Activated effector memory CD4-positive, alpha-beta T cell treated with anti-CD3 and anti-CD28 coated beads, Interleukin-2, amount 50 U/mL, for 16 hours (primary cell): ENCODE measurements at regions not wholly inside any gene's neighbourhood (a gene's known extent, or its start where the extent isn't known, plus 50 kb on each side); places are given as distances from the start of the nearest gene placed in this dataset.

Source experiments
- DNase-seq: peaks from one replicate; pipeline ENCODE4 v3.0.0-alpha.2; 2020

DNA sequence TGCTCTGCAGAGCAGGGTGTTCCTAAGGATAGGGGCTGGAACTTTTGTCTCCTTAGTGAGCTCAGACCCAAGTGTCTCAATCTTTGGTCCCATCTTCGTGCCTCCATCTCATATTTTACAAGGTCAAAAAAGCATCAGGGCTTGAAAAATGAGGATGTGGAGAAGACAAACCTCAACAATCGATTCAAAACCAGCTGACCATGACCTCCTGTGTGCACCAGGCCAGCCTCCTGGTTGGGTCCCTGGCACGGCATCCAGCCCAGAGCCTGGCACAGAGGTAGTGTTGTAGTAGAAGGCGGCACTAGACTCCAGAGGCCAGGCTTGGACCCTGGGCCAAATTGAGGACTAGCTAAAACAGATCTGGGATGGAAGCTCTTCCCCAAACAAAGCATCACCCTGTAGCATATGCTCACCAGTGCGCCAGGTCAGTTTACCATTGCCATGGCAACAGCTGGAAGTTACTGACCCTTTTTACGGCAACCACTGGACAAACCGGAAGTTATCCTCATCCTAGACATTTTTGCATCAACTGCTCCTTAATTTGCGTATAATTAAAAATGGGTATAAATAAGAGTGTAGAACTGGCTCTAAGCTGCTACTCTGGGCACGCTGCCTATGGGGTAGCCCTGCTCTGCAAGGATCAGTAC lies 69.3 kb upstream of the BLCAP start:
- DNase-seq = no peak

DNA sequence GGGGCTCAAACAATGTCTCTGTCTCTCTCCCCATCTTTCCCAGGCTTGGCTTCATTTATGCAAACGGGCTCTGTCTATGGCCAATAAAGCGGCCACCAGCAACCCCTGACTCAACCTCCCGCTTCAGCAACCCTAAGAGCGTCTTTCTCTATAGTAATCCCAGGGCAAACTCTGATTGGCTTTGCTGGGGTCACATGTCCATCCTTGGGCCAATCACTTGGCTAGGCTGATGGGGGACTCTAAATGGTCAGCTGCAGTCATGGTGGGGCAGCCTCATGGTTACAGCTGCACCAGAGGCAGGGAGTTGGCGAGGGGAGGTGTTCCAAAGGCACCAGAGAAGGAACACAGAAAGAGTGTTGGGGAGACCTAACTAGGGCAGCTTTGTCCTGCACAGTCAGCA lies 68.5 kb upstream of the BLCAP start:
- DNase-seq = no peak

DNA sequence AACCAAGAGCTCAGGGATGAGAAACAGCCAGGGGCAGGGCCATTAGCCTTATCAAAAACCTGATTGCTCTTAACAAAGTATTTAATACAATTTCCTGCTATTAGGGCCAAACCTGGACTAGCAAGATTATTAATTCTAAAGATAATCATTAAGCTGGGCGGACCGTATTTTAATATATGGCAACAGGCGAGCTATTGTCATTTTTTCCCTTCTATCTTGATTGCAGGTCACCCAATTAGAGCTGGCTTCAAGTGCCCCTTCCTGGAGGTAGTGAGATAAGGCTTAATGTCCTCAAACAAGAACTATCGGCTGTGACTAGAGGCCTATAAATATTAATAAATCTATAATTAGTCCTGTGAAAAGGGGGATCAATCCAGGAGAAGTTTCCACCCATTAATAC lies 66.0 kb upstream of the BLCAP start:
- no peak for DNase-seq

DNA sequence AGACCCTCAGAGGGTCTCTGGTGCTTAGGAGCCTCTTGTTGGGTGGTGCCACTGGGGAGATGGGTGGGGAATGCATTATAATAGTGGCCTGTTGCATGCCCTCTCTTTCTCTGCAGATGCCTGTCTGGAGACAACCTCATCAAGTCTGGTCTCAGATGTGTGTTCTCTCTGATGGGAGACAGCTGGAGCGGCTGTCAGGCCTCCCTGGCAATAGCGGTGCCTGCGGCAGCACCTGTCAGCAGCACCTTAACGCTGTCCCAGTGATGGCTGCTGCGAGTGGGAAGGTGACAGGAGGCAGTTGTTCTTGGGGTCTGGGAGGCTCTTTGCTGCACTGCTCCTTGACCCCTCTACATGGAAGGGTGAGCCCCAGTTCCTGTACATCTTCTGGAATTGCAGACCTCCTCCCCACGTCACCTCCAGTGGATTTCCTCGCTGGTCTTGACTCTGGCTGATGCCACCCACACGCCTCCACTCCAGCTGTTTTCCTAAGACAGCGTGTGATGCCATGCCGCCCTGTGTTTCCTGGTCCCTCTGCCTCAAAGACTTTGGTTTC lies 63.3 kb upstream of the BLCAP start:
- DNase-seq = no peak

DNA sequence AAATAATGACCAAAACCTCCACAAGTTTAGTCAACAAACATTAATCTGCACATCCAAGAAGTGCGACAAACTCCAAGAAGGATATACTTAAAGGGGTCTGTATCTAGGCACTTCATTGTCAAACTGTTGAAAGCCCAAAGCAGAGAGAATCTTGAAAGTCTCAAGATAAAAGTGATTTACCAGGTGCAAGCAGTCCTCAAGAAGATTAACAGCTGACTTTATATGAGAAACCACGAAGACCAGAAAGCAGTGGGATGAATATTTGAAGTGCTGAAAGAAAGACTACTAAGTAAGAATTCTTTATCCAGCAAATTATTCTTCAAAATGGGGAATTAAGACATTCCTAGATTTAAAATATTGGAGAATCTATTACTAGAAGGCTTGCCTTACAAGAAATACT lies 58.4 kb upstream of the BLCAP start:
- no peak for DNase-seq

DNA sequence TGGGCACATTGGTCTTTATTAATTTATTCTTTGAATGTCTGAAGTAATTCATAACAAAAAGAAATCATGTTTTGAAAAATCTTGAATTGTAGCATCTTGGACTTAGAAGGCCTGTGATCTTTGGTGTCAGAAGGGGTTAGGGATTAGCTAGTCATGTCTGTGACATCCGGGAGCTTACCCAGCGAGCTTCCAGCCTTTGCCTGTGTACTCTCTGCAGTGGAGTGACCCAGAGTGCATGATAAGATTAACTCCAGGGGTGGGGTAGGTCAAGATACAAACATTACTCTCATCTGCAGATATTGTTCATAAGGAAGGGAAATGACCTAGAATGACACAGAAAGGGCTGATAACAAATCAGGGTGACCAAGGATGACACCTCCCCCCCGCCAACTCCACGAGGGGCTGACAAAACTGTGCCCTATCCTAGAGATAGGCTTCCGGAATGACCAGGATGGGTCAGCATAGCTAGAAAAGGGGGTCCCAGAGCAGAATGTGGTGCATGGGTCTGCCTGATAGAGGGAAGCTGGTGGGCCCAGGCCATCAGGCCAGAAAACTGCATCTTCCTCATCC lies 56.6 kb upstream of the BLCAP start:
- DNase-seq = no peak

DNA sequence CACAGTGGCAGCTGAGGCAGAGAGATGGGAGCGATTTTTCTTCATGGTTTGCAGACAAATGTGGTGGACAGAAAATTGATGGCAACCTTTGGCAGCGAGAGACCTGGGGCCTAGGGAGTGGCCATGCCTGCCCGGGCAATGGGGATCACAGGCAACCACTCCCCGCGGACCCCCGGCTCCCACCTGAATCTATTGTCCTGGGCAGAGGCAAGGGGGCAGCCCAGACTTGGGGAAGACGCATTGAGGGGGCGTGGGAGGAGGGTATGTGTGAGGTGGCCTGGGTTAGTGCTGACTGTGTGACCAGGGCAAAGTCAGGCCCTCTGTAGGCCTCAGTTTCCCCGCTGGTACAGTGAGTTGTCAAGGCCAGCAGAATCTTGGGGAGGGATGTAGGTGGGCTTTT lies 53.6 kb upstream of the BLCAP start:
- DNase-seq = no peak

DNA sequence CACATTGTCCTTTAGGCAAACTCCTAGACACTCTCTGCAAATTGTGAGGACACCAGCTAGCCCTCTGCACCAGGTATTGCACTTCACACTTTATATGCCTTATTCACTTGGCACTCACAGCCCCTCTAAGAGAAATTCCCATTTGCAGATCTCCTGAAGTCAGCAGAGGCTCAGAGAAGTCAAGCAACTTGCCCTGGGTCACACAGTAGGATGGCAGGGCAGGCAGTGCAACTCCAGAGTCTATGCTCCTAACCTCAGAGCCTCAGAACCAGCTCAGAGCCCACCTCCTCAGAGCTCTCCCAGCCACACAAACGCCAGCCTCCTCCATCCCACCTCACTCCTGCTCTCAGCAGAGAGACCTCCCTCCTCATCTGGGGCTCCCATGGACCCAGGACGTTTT lies 52.4 kb upstream of the BLCAP start:
- DNase-seq = no peak

DNA sequence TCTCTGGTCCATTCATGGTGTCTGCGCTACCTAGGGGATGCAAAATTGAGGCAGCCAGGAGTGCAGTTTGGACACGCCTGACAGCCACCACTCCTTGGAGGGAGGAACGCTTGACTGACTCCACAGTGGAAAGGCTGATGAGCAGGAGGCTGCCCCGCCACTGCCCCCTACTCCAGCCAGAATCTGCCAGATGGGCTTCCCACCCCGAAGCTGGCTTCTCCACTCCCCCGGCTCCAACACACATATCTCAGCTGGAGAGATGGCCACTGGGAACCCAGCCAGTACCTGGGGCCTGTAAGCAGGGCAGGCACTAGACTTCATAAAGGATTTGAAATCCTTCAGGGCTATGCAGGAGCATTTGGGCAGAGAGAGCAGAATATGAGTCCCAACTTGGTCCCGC lies 51.4 kb upstream of the BLCAP start:
- DNase-seq = no peak

DNA sequence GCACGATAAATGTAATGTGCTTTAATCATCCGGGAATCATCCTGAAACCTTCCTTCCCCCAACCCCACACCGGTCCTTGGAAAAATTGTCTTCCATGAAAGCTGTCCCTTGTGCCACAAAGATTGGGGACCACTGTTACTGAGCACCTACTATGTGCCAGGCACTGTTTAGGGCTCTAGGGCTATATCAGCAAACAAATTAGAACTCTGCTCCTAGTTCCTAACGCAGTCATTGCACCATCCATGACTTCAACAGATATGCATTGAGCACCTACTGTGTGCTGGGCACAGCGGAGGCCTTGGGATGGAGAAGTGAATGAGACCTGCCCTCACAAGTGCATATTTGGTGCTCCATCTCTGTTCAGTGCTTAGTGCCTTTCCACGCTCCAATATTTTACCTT lies 50.3 kb upstream of the BLCAP start:
- DNase-seq = no peak
